ENCODE measurements at regions not wholly inside any gene's neighbourhood (a gene's known extent, or its start where the extent isn't known, plus 50 kb on each side); places are given as distances from the start of the nearest gene placed in this dataset.

DNA sequence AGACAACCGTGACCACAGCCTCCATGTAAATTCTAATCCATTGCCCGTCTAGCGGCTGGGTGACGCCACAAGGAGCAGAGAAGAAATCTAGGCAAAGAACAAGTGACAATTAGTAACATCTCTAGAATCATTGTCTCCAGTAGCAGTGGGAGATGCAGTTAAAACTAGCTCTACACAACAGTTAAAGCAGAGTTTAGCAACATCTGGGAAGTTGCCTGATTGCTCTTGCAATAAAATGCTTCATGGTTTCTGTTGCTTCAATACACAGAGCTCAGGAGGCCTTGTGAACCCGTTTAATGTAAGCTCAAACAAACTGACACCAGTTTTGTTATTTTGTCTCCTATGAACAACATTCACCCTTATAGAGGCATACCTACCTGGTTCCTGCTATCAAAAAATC is 369.8 kb upstream of the PDE4D start:
- H3K27ac ChIP-seq = no peak overlapping the region
- TF ChIP-seq CTCF (IDR thresholded peaks at IDR 0.05) (no peak), ZFX (IDR thresholded peaks at IDR 0.05; ENCODE audit: borderline replicate concordance) (no peak)

GRCh38 chr5:60262576-60263295 is 369.2 kb upstream of the PDE4D start:
- no peak overlapping the region for H3K27ac ChIP-seq
- TF ChIP-seq ZFX (IDR thresholded peaks at IDR 0.05; ENCODE audit: borderline replicate concordance) (no peak), CTCF (IDR thresholded peaks at IDR 0.05) (no peak)

DNA sequence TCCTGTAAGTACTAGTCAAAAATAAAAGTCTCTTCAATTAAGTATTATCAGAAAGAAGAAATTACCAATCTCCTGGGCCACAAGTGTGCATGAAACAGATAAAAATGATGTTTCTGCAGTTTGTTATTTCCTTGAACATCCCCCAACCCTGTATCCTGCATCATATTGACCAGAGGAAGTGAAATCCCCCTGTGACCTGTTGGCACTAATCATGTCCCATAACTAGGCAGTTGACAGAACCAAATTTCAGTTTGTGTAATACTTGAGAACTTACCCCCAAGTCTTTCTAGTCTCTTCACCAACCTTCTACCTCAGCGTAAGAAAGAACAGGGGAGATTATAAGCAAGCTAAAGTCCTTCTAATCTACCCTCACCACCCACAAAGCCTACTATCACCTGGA is 368.2 kb upstream of the PDE4D start:
- H3K27ac ChIP-seq = no peak overlapping the region
- TF ChIP-seq CTCF (IDR thresholded peaks at IDR 0.05) (no peak), ZFX (IDR thresholded peaks at IDR 0.05; ENCODE audit: borderline replicate concordance) (no peak)

DNA sequence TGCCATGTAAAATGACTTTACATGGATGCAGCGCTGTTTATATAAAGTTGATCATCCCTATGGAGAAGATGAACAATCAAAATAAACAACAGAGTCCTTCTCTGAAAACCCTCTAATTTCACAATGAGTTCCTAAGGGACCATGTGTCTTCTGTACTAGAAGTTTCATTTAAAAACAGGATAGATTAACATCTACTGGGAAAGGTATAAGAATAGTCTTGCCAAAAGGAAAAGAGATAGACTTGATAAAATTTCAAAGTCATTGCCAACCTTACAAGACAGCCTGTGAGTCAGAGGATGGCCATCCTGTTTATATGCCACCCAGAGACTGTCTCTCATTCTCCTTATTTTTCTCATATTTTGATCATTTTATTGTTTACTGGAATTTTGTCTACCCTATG is 367.1 kb upstream of the PDE4D start:
- TF ChIP-seq CTCF (IDR thresholded peaks at IDR 0.05) (no peak), ZFX (IDR thresholded peaks at IDR 0.05; ENCODE audit: borderline replicate concordance) (no peak)
- H3K27ac ChIP-seq = no peak overlapping the region

GRCh38 chr5:60259730-60260129 is 366.2 kb upstream of the PDE4D start:
- TF ChIP-seq CTCF (IDR thresholded peaks at IDR 0.05) = no peak
- no peak overlapping the region for H3K27ac ChIP-seq

GRCh38 chr5:60257596-60258271 is 364.2 kb upstream of the PDE4D start:
- TF ChIP-seq ZFX (IDR thresholded peaks at IDR 0.05; ENCODE audit: borderline replicate concordance) = no peak
- no peak for TF ChIP-seq CTCF (IDR thresholded peaks at IDR 0.05)
- no peak overlapping the region for H3K27ac ChIP-seq

DNA sequence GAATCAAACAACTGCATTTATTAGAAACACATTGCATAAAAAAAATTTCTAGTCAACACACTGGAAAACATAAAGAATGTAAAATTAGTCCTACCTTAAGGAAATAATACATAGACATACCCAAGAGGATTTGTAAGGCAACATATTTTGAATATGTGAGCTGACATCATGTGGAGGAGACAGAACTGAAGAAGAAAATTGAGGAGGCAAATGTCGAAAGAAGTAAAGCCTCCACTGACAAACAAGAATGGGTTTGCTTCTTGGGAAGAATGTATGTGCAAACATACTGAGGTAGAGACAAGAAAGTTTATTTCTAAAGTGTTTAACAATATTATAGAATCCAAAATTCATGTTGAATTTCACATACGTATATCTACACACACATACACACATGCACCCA is 363.0 kb upstream of the PDE4D start:
- no peak for TF ChIP-seq ZFX (IDR thresholded peaks at IDR 0.05; ENCODE audit: borderline replicate concordance)
- TF ChIP-seq CTCF (IDR thresholded peaks at IDR 0.05) = no peak

More for the DNA sequence above, 363.0 kb upstream of the PDE4D start:
- no peak overlapping the region for H3K27ac ChIP-seq
